BJ (cell line): ENCODE measurements at regions not wholly inside any gene's neighbourhood (a gene's known extent, or its start where the extent isn't known, plus 50 kb on each side); places are given as distances from the start of the nearest gene placed in this dataset.

ENCODE experiments used
- CTCF ChIA-PET: fragments of 350-600 bp; formaldehyde crosslinking; extraction: SDS; loops from one replicate; lab custom pipeline; 2021; ENCODE audit warnings: antibody characterized with exemption, inconsistent platforms; lab: Yijun Ruan, JAX
- POLR2A ChIA-PET: fragments of 300-600 bp; sonication (Branson Sonifier 250); formaldehyde crosslinking; extraction: SDS; loops from one replicate; lab custom pipeline; 2021; ENCODE audit warnings: antibody characterized with exemption; lab: Charles Lee
- DNase-seq: peaks from one replicate; pipeline ENCODE4 v3.0.0-alpha.2; 2011; ENCODE audit warnings: low read depth
- H3K27me3 ChIP-seq: 2 replicates; pipeline ENCODE4 v1.6.0; 2011; ENCODE audit warnings: low read length; ENCODE audit not compliant: control insufficient read depth, insufficient read depth
- H3K36me3 ChIP-seq: 2 replicates; pipeline ENCODE4 v1.5.1; 2011; ENCODE audit warnings: low read length; ENCODE audit not compliant: control insufficient read depth, insufficient read depth
- H3K4me3 ChIP-seq: 2 replicates; pipeline ENCODE4 v1.5.1; 2011; ENCODE audit warnings: low read depth, mild to moderate bottlenecking, control low read depth, low read length
- CTCF ChIP-seq: IDR thresholded peaks from 2 replicates; pipeline ENCODE4 v1.5.1; 2011; ENCODE audit warnings: low read depth, mild to moderate bottlenecking, control low read depth, inconsistent platforms, low read length, moderate library complexity; ENCODE audit not compliant: insufficient read depth

GRCh38 chr1:162972773-162973172 is 96.4 kb upstream of the RGS4 start:
- Histone ChIP-seq H3K27me3 (no peaks in the 10 kb centered on the region), H3K36me3 (no peaks in the 10 kb centered on the region), H3K4me3 (no peak overlapping the region)
- CTCF ChIA-PET = interaction anchor here (1.0 kb wide), 1 partner anchor 96 kb away, joined by 5 read pairs; the partner anchor contains the start of gene RGS4
- DNase-seq = no peak
- POLR2A ChIA-PET = interaction anchor here (0.6 kb wide), 1 partner anchor 88 kb away, joined by 3 read pairs; no protein-coding TSS in a partner anchor
- TF ChIP-seq CTCF = no peak

- Histone ChIP-seq H3K4me3 (no peak overlapping the region), H3K36me3 (no peaks in the 10 kb centered on the region), H3K27me3 (no peaks in the 10 kb centered on the region)
- no peak for DNase-seq
- POLR2A ChIA-PET = no interaction called here
- no peak for TF ChIP-seq CTCF
- CTCF ChIA-PET = interaction anchor here (0.7 to 2.0 kb wide), 6 partner anchors 13 to 99 kb away, joined by 3 to 6 read pairs (median 3); partner anchors contain the start of gene RGS4
These were observed 99.1 kb upstream of the RGS4 start for GRCh38 chr1:162970021-162970420.

- POLR2A ChIA-PET = no interaction called here
- no peaks in the 10 kb centered on the region for H3K36me3 ChIP-seq
- CTCF ChIA-PET = no interaction called here
- DNase-seq = no peak
- H3K4me3 ChIP-seq = no peak overlapping the region
- H3K27me3 ChIP-seq = no peaks in the 10 kb centered on the region
- no peak for TF ChIP-seq CTCF
These were observed 102.5 kb upstream of the RGS4 start for GRCh38 chr1:162966613-162967012.

GRCh38 chr1:162964901-162965300 is 103.9 kb upstream of the CCDC190 start:
- ChIA-PET CTCF (no interaction called here), POLR2A (no interaction called here)
- no peak for TF ChIP-seq CTCF

GRCh38 chr1:162956922-162957321 is 95.9 kb upstream of the CCDC190 start:
- H3K4me3 ChIP-seq = no peak overlapping the region
- H3K27me3 ChIP-seq = no peaks in the 10 kb centered on the region
- ChIA-PET POLR2A (no interaction called here), CTCF (interaction anchor here (0.8 to 1.5 kb wide), 6 partner anchors 10 to 113 kb away, joined by 3 to 6 read pairs (median 4); partner anchors contain the start of gene RGS4)
- peak; percentile 23 for DNase-seq
- TF ChIP-seq CTCF = no peak
- H3K36me3 ChIP-seq = no peaks in the 10 kb centered on the region

More at GRCh38 chr1:162964901-162965300, 103.9 kb upstream of the CCDC190 start:
- DNase-seq = no peak
- Histone ChIP-seq H3K4me3 (no peak overlapping the region), H3K36me3 (no peaks in the 10 kb centered on the region), H3K27me3 (no peaks in the 10 kb centered on the region)
